Fibroblast of skin of right biceps (primary cell): ENCODE measurements at regions not wholly inside any gene's neighbourhood (a gene's known extent, or its start where the extent isn't known, plus 50 kb on each side); places are given as distances from the start of the nearest gene placed in this dataset.
"Not testable (repeated sequence)": the region's sequence is repeated elsewhere in the genome, so short reads cannot be mapped to it uniquely, and the experiment has no call there.

Source experiments
- DNase-seq: peaks from one replicate; pipeline ENCODE4 v3.0.0-alpha.2; 2013

- no peak for DNase-seq
Measured at GRCh38 chr13:78977311-78977710, 318.4 kb upstream of the OBI1 start.

GRCh38 chr13:78976696-78977095, 317.7 kb upstream of the OBI1 start:
- no peak for DNase-seq

GRCh38 chr13:78972561-78972960, 313.6 kb upstream of the OBI1 start:
- no peak for DNase-seq

GRCh38 chr13:78971355-78972025, 312.5 kb upstream of the OBI1 start:
- no peak for DNase-seq

- no peak for DNase-seq
Measured at GRCh38 chr13:78960881-78961280, 301.9 kb upstream of the OBI1 start.

- DNase-seq, result no peak
Measured at GRCh38 chr13:78958006-78958405, 299.1 kb upstream of the OBI1 start.

- no peak for DNase-seq
Measured at GRCh38 chr13:78940455-78941130, 281.6 kb upstream of the OBI1 start.

- DNase-seq, result no peak
Measured at GRCh38 chr13:78934336-78934735, 275.4 kb upstream of the OBI1 start.

- DNase-seq, result no peak
Measured at GRCh38 chr13:78915015-78915414, 256.1 kb upstream of the OBI1 start.

GRCh38 chr13:78913656-78914055, 254.7 kb upstream of the OBI1 start:
- DNase-seq, result no peak

- DNase-seq, result no peak
Measured at GRCh38 chr13:78910147-78910546, 251.2 kb upstream of the OBI1 start.

GRCh38 chr13:78909276-78909675, 250.3 kb upstream of the OBI1 start:
- DNase-seq, result no peak

- DNase-seq, result no peak
Measured at GRCh38 chr13:78907006-78907405, 248.1 kb upstream of the OBI1 start.

- no peak for DNase-seq
Measured at GRCh38 chr13:78897200-78897599, 238.2 kb upstream of the OBI1 start.

- no peak for DNase-seq
Measured at GRCh38 chr13:78884571-78884970, 225.6 kb upstream of the OBI1 start.

GRCh38 chr13:78881751-78882150, 222.8 kb upstream of the OBI1 start:
- no peak for DNase-seq

- no peak for DNase-seq
Measured at GRCh38 chr13:78881054-78881453, 222.1 kb upstream of the OBI1 start.

GRCh38 chr13:78876915-78877549, 218.1 kb upstream of the OBI1 start:
- DNase-seq, result no peak

- no peak for DNase-seq
Measured at GRCh38 chr13:78875792-78876580, 217.0 kb upstream of the OBI1 start.

GRCh38 chr13:78868991-78869390, 210.0 kb upstream of the OBI1 start:
- no peak for DNase-seq

- no peak for DNase-seq
Measured at GRCh38 chr13:78867655-78868054, 208.7 kb upstream of the OBI1 start.

- not testable (repeated sequence) for DNase-seq
Measured at GRCh38 chr13:78866076-78866475, 207.1 kb upstream of the OBI1 start.

GRCh38 chr13:78862446-78862845, 203.5 kb upstream of the OBI1 start:
- no peak for DNase-seq

- DNase-seq, result no peak
Measured at GRCh38 chr13:78852709-78853108, 193.8 kb upstream of the OBI1 start.
